ENCODE measurements at regions not wholly inside any gene's neighbourhood (a gene's known extent, or its start where the extent isn't known, plus 50 kb on each side); places are given as distances from the start of the nearest gene placed in this dataset.

- no peaks in the 10 kb centered on the region for H3K79me2 ChIP-seq (ENCODE audit: insufficient read depth, low read length)
- H4K20me1 ChIP-seq (ENCODE audit: control insufficient read depth, insufficient read depth, insufficient read length) = no peaks in the 10 kb centered on the region
- no peak overlapping the region for H3K14ac ChIP-seq (ENCODE audit: insufficient read depth, low read length)
- WGBS (ENCODE audit: extremely low coverage, insufficient read length, low lambda C conversion rate) = no CpG with 5 or more reads among the region's 10 CpGs
- H4K5ac ChIP-seq (ENCODE audit: insufficient read length, low read depth, low read length) = no peak overlapping the region
- no peak overlapping the region for H3K27ac ChIP-seq (ENCODE audit: insufficient read length, low read depth, low read length)
- no peak for DNase-seq
- no peaks in the 10 kb centered on the region for H3K23me2 ChIP-seq (ENCODE audit: insufficient read length, low read depth, low read length, poor library complexity, severe bottlenecking)
- H3T11ph ChIP-seq (ENCODE audit: low read length) = no peak overlapping the region
- no peak overlapping the region for H4K91ac ChIP-seq (ENCODE audit: insufficient read length, low read depth, low read length)
- no peaks in the 10 kb centered on the region for H3K27me3 ChIP-seq (ENCODE audit: insufficient read depth, low read length)
- H3K23ac ChIP-seq (ENCODE audit: insufficient read length, low read depth, low read length) = no peak overlapping the region
- peaks cover 2% of the 10 kb centered on the region; the same call in 1 of the 2 replicates for H3K27me3 Mint-ChIP-seq (ENCODE audit: low read depth)
- H3K4me1 ChIP-seq (ENCODE audit: insufficient read depth, low read length) = peaks cover 2% of the 10 kb centered on the region; the same call in 1 of the 2 replicates
- no peak overlapping the region for H2BK5ac ChIP-seq (ENCODE audit: insufficient read length, low read length)
- H3K4ac ChIP-seq (ENCODE audit: low read depth, low read length) = no peak overlapping the region
- H3K27ac Mint-ChIP-seq = peak overlapping the region in 1 of 3 experiments; percentile 42; a peak in 2 of 7 replicates
- H2BK20ac ChIP-seq (ENCODE audit: low read depth, low read length, poor library complexity, severe bottlenecking) = no peak overlapping the region
- H3K56ac ChIP-seq (ENCODE audit: insufficient read length, low read depth, low read length) = no peak overlapping the region
- no peak overlapping the region for H4K8ac ChIP-seq (replicated peaks; ENCODE audit: insufficient read length, low read depth, low read length)
- no peak overlapping the region for H2AFZ ChIP-seq (ENCODE audit: low read length)
- H3K9me3 Mint-ChIP-seq = no peaks in the 10 kb centered on the region
- no peaks in the 10 kb centered on the region for H3K79me1 ChIP-seq (ENCODE audit: insufficient read depth, low read depth, low read length, poor library complexity, severe bottlenecking)
- H2BK15ac ChIP-seq (ENCODE audit: low read depth, low read length) = no peak overlapping the region
- no peak overlapping the region for H3K18ac ChIP-seq (ENCODE audit: insufficient read length, low read depth, low read length)
- H3K36me3 Mint-ChIP-seq (ENCODE audit: insufficient read depth in 1 of 3, low read depth in 3 of 3) = no peaks in the 10 kb centered on the region
- no peaks in the 10 kb centered on the region for H3K9me3 ChIP-seq (ENCODE audit: control insufficient read depth, low read depth, low read length)
- no peak overlapping the region for H3K4me3 Mint-ChIP-seq
- H3K4me2 ChIP-seq (ENCODE audit: insufficient read depth, insufficient read length, low read length) = no peak overlapping the region
- TF ChIP-seq, protein P1, sequence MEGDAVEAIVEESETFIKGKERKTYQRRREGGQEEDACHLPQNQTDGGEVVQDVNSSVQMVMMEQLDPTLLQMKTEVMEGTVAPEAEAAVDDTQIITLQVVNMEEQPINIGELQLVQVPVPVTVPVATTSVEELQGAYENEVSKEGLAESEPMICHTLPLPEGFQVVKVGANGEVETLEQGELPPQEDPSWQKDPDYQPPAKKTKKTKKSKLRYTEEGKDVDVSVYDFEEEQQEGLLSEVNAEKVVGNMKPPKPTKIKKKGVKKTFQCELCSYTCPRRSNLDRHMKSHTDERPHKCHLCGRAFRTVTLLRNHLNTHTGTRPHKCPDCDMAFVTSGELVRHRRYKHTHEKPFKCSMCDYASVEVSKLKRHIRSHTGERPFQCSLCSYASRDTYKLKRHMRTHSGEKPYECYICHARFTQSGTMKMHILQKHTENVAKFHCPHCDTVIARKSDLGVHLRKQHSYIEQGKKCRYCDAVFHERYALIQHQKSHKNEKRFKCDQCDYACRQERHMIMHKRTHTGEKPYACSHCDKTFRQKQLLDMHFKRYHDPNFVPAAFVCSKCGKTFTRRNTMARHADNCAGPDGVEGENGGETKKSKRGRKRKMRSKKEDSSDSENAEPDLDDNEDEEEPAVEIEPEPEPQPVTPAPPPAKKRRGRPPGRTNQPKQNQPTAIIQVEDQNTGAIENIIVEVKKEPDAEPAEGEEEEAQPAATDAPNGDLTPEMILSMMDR (conservative IDR thresholded peaks at IDR 0.05) = no peak
- H2BK120ac ChIP-seq (ENCODE audit: low read depth, low read length, poor library complexity, severe bottlenecking) = no peak overlapping the region
- no peak overlapping the region for H2BK12ac ChIP-seq (ENCODE audit: insufficient read length, low read depth, low read length)
- H3K9ac ChIP-seq (ENCODE audit: extremely low read depth, insufficient read length, low read length) = no peak overlapping the region
- H2AK5ac ChIP-seq (ENCODE audit: insufficient read length, low read length) = no peak overlapping the region
- peaks cover 55 to 58% of the 10 kb centered on the region in 2 experiments for H3K4me1 Mint-ChIP-seq
Measured at GRCh38 chr3:130828948-130829947, 64.6 kb upstream of the ATP2C1 start.
